C4-2B (cell line): ENCODE measurements at regions not wholly inside any gene's neighbourhood (a gene's known extent, or its start where the extent isn't known, plus 50 kb on each side); places are given as distances from the start of the nearest gene placed in this dataset.

ENCODE experiments used
- H3K27ac ChIP-seq: fragments of 450-650 bp; 2 replicates; pipeline ENCODE4 v1.5.1; 2017
- CTCF ChIP-seq: fragments of 450-650 bp; conservative IDR thresholded peaks from 2 replicates; pipeline ENCODE4 v1.5.1; 2017; ENCODE audit warnings: mild to moderate bottlenecking
- ZFX ChIP-seq: fragments of 450-650 bp; IDR thresholded peaks from 2 replicates; pipeline ENCODE4 v1.6.1; 2017

- no peak overlapping the region for H3K27ac ChIP-seq
- TF ChIP-seq ZFX (no peak), CTCF (no peak)
These were observed 237.1 kb upstream of the CITED2 start for GRCh38 chr6:139611327-139612134.

- TF ChIP-seq ZFX, result no peak
- TF ChIP-seq CTCF, result no peak
- no peak overlapping the region for H3K27ac ChIP-seq
These were observed 234.2 kb upstream of the CITED2 start for GRCh38 chr6:139608466-139609261.

- no peak for TF ChIP-seq CTCF
- TF ChIP-seq ZFX, result no peak
- H3K27ac ChIP-seq, result no peak overlapping the region
These were observed 230.9 kb upstream of the CITED2 start for GRCh38 chr6:139605350-139605749.

- no peak overlapping the region for H3K27ac ChIP-seq
- TF ChIP-seq CTCF (no peak), ZFX (no peak)
These were observed 229.1 kb upstream of the CITED2 start for GRCh38 chr6:139603581-139603980.

- no peak for TF ChIP-seq ZFX
- no peak for TF ChIP-seq CTCF
- no peak overlapping the region for H3K27ac ChIP-seq
These were observed 228.1 kb upstream of the CITED2 start for GRCh38 chr6:139602577-139602976.

- TF ChIP-seq CTCF (no peak), ZFX (no peak)
- H3K27ac ChIP-seq, result no peak overlapping the region
These were observed 226.5 kb upstream of the CITED2 start for GRCh38 chr6:139600919-139601475.

GRCh38 chr6:139600343-139600742 lies 225.9 kb upstream of the CITED2 start:
- TF ChIP-seq CTCF (no peak), ZFX (no peak)

More at GRCh38 chr6:139600343-139600742, 225.9 kb upstream of the CITED2 start:
- no peak overlapping the region for H3K27ac ChIP-seq
